AG09309 (cell line): ENCODE measurements at regions not wholly inside any gene's neighbourhood (a gene's known extent, or its start where the extent isn't known, plus 50 kb on each side); places are given as distances from the start of the nearest gene placed in this dataset.

Source experiments
- DNase-seq: peaks from one replicate; pipeline ENCODE4 v3.0.0-alpha.2; 2010; ENCODE audit warnings: low read depth
- H3K4me3 ChIP-seq: 2 replicates; pipeline ENCODE4 v1.5.1; 2011; ENCODE audit warnings: mild to moderate bottlenecking, low read depth, low read length, moderate library complexity; ENCODE audit not compliant: control insufficient read depth
- TF ChIP-seq, protein P1 (sequence below): IDR thresholded peaks from 2 replicates; pipeline ENCODE4 v1.5.1; 2011; ENCODE audit warnings: mild to moderate bottlenecking, low read depth, low read length, inconsistent platforms; ENCODE audit not compliant: insufficient read depth, control insufficient read depth; ENCODE audit errors: missing control alignments

DNA sequence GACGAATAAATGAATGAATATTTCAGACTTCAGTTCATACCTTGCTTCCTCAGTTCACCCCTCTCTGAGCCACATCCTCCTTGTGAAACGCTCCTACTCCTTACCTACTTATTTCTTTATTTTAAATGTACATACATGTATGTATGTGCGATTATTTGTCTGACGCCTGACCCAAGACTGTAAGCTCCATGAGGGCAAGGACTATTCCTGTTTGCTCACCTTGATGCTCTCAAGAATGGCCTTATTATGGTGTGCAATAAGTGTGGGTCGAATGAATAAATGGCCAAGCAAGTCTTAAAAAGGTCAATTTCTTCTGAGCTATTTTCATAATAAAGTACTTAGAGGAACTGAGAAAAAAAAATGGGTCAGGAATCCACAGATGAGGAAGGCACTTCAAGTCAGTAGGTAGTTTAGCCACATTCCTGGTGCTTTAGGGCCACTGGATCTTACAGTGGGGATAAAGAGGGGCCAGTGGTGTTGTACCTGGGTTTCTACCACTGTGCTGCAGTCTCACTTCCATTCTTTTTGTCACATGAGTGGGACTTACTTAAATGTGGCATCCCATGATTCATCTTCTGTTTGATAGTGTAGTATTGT is 74.7 kb downstream of the SDC1 start:
- TF ChIP-seq, protein P1, sequence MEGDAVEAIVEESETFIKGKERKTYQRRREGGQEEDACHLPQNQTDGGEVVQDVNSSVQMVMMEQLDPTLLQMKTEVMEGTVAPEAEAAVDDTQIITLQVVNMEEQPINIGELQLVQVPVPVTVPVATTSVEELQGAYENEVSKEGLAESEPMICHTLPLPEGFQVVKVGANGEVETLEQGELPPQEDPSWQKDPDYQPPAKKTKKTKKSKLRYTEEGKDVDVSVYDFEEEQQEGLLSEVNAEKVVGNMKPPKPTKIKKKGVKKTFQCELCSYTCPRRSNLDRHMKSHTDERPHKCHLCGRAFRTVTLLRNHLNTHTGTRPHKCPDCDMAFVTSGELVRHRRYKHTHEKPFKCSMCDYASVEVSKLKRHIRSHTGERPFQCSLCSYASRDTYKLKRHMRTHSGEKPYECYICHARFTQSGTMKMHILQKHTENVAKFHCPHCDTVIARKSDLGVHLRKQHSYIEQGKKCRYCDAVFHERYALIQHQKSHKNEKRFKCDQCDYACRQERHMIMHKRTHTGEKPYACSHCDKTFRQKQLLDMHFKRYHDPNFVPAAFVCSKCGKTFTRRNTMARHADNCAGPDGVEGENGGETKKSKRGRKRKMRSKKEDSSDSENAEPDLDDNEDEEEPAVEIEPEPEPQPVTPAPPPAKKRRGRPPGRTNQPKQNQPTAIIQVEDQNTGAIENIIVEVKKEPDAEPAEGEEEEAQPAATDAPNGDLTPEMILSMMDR, result no peak
- no peak overlapping the region for H3K4me3 ChIP-seq
- no peak for DNase-seq

DNA sequence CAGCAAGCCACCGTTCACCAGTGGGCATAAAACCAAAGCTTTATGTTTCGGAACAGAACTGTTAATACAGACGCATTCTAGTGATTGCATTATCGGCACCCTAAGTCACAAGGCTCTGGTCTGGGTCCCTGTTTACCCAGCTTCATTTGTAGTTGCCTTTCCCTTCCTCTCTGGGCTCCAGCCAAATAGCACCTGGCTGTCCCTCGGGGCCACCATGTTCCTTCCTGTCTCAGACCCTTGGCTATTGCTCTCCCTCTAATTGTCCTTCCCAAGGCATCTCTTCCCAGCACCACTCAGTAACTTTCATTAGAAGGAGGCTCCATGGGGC is 75.3 kb downstream of the SDC1 start:
- no peak for DNase-seq
- peak overlapping the region; percentile 10 for H3K4me3 ChIP-seq
- TF ChIP-seq, protein P1, result no peak

DNA sequence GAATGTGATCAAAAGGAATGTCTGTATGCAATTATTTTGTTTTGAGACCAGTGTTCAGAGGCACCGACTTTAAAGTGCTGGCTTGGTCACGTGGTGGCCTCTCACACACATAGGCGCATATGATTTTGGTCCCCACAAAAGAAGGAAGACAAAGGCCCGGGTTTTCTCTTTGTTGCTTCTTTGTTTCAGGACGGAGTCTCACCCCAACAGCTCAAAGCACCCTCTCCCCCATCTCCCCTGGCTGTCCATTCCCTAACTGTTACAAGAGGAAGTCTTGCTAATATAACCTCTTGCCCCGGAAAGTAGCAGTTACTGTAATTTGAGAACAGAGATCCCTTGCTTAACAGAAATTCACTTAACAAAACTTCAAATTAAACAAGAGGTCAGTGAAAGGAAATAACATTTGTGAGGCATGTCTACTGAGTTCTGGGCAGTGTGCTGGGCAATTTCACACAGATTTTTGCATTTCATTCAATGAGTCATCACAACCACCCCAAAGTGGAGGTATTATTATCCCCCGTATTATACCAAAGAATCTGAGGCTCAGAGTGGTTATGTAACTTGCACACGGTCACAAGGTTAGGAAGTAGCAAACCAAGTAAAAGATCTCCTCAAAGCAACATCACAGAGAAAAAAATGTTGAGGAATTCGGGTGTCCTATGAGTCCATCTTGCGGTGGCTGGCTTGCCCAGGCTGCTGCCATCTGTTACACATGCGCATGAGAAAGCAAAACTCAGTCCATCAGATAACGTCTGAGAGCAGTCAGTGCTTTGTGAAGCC is 75.8 kb downstream of the SDC1 start:
- TF ChIP-seq, protein P1, result no peak
- DNase-seq, result peak; percentile 95
- H3K4me3 ChIP-seq, result no peak overlapping the region; the same call in 1 of the 2 replicates

DNA sequence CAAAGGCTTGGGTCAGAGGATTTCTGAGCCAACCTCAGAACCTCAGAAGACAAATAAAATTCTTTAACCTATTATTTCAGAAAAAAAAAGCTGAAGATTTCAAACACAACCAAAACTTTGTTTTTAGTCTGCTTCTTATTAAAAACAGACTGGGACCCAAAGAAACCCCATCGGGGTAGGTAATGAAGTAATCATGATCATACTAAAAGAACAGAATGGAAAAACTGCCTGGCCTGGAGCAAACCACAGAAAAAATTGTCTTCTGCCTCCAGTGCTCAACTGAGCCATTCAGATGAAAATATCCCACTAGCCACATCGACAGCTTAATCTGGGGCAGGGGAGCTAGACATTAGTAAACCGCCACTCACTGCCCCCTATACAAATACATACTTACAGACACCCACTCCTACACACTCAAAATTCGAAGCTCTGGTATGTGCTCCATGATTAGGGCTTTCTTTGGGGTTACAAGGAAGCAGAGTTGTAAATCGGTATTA is 76.5 kb downstream of the SDC1 start:
- TF ChIP-seq, protein P1, result no peak
- no peak overlapping the region for H3K4me3 ChIP-seq
- DNase-seq, result no peak

DNA sequence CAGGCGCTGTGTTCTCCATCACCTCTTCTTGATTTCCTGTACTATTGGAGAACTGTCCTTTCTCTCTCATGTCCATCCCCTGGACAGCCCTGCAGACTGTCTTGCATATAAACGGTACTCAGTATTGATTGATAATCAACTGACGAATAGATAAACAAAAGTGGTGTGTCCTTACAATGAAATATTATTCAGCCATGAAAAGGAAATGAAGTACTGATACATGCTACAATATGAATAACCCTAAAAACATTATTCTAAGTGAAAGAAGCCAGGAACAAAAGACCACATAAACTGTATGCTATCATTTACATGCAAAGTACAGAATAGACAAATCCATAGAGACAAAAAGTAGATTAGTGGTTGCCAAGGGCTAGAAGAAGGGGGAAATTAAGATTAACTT is 77.6 kb downstream of the SDC1 start:
- no peak overlapping the region for H3K4me3 ChIP-seq
- no peak for DNase-seq
- TF ChIP-seq, protein P1, result no peak

DNA sequence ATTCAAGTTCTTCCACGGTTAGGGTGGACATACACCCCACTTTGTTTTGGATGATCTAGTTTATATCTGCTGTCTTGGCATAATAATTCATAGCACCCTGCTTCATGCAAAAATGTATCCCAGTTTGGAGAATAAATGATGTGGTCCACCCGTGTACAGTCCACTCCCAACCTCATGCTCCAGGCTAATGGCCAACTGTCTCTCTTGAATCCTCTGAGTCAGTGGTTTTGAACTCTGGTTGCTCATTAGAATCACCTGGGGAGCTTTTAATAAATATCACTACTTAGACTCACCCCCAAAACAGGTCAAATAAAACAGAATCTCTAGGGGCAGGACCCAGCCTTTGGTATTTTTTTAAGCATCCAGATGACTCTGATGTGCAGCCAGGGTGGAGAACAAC is 78.5 kb downstream of the SDC1 start:
- H3K4me3 ChIP-seq, result no peak overlapping the region
- no peak for DNase-seq
- TF ChIP-seq, protein P1, result no peak
